GM18858 (cell line): ENCODE measurements at regions not wholly inside any gene's neighbourhood (a gene's known extent, or its start where the extent isn't known, plus 50 kb on each side); places are given as distances from the start of the nearest gene placed in this dataset.
A peak's percentile ranks its signal among the peaks of the same experiment; 100 is the strongest.
"Not testable (repeated sequence)": the region's sequence is repeated elsewhere in the genome, so short reads cannot be mapped to it uniquely, and the experiment has no call there.

Experiments used
- ATAC-seq: cut with Tn5 transposase; IDR thresholded peaks from one replicate; pipeline ENCODE4 v1.9.1; 2021; ENCODE audit not compliant: unreplicated experiment

- not testable (repeated sequence) for ATAC-seq
These were observed 122.0 kb upstream of the ANKH start for GRCh38 chr5:14993459-14994133.

GRCh38 chr5:14992751-14993458 is 121.3 kb upstream of the ANKH start:
- ATAC-seq, result peak; percentile 71

- no peak for ATAC-seq
These were observed 116.6 kb upstream of the ANKH start for GRCh38 chr5:14988223-14988622.

GRCh38 chr5:14986413-14986812 is 114.8 kb upstream of the ANKH start:
- no peak for ATAC-seq

GRCh38 chr5:14983666-14984441 is 112.3 kb upstream of the ANKH start:
- ATAC-seq, result no peak

GRCh38 chr5:14980698-14981097 is 109.1 kb upstream of the ANKH start:
- ATAC-seq, result no peak

GRCh38 chr5:14977058-14977685 is 105.6 kb upstream of the ANKH start:
- no peak for ATAC-seq

- no peak for ATAC-seq
These were observed 104.9 kb upstream of the ANKH start for GRCh38 chr5:14976486-14976885.

GRCh38 chr5:14971873-14972272 is 100.3 kb upstream of the ANKH start:
- ATAC-seq, result no peak

- no peak for ATAC-seq
These were observed 97.2 kb upstream of the ANKH start for GRCh38 chr5:14968796-14969195.

- ATAC-seq, result no peak
These were observed 95.6 kb upstream of the ANKH start for GRCh38 chr5:14967166-14967565.

- no peak for ATAC-seq
These were observed 94.2 kb upstream of the ANKH start for GRCh38 chr5:14965815-14966214.

GRCh38 chr5:14962604-14963003 is 91.0 kb upstream of the ANKH start:
- ATAC-seq, result no peak

GRCh38 chr5:14960120-14960462 is 88.5 kb upstream of the ANKH start:
- no peak for ATAC-seq

- no peak for ATAC-seq
These were observed 88.0 kb upstream of the ANKH start for GRCh38 chr5:14959399-14960119.

- ATAC-seq, result no peak
These were observed 86.6 kb upstream of the ANKH start for GRCh38 chr5:14958188-14958587.

GRCh38 chr5:14956423-14957046 is 85.0 kb upstream of the ANKH start:
- no peak for ATAC-seq

GRCh38 chr5:14954616-14955343 is 83.2 kb upstream of the ANKH start:
- no peak for ATAC-seq

- no peak for ATAC-seq
These were observed 82.6 kb upstream of the ANKH start for GRCh38 chr5:14954216-14954615.

GRCh38 chr5:14953075-14953607 is 81.6 kb upstream of the ANKH start:
- no peak for ATAC-seq
